HUES48 (cell line): ENCODE measurements at regions not wholly inside any gene's neighbourhood (a gene's known extent, or its start where the extent isn't known, plus 50 kb on each side); places are given as distances from the start of the nearest gene placed in this dataset.

Experiments
- H3K27ac ChIP-seq: one replicate; pipeline ENCODE4 v1.7.0; 2013; ENCODE audit warnings: low read depth, low read length, inconsistent platforms
- H3K27me3 ChIP-seq: 2 replicates; pipeline ENCODE4 v1.6.1; 2013; ENCODE audit warnings: mild to moderate bottlenecking, low read length; ENCODE audit not compliant: control insufficient read depth, insufficient read depth
- H3K36me3 ChIP-seq: 2 replicates; pipeline ENCODE4 v1.6.1; 2013; ENCODE audit warnings: low read length; ENCODE audit not compliant: control insufficient read depth, insufficient read depth
- H3K4me1 ChIP-seq: 2 replicates; pipeline ENCODE4 v1.6.1; 2013; ENCODE audit warnings: mild to moderate bottlenecking, low read length; ENCODE audit not compliant: control insufficient read depth, insufficient read depth
- H3K4me3 ChIP-seq: 2 replicates; pipeline ENCODE4 v1.5.1; 2013; ENCODE audit warnings: mild to moderate bottlenecking, low read depth, low read length
- H3K9ac ChIP-seq: 2 replicates; pipeline ENCODE4 v1.6.1; 2013; ENCODE audit warnings: mild to moderate bottlenecking, low read depth, low read length, moderate library complexity
- H3K9me3 ChIP-seq: 2 replicates; pipeline ENCODE4 v1.6.1; 2013; ENCODE audit warnings: low read length; ENCODE audit not compliant: control insufficient read depth, insufficient read depth

DNA sequence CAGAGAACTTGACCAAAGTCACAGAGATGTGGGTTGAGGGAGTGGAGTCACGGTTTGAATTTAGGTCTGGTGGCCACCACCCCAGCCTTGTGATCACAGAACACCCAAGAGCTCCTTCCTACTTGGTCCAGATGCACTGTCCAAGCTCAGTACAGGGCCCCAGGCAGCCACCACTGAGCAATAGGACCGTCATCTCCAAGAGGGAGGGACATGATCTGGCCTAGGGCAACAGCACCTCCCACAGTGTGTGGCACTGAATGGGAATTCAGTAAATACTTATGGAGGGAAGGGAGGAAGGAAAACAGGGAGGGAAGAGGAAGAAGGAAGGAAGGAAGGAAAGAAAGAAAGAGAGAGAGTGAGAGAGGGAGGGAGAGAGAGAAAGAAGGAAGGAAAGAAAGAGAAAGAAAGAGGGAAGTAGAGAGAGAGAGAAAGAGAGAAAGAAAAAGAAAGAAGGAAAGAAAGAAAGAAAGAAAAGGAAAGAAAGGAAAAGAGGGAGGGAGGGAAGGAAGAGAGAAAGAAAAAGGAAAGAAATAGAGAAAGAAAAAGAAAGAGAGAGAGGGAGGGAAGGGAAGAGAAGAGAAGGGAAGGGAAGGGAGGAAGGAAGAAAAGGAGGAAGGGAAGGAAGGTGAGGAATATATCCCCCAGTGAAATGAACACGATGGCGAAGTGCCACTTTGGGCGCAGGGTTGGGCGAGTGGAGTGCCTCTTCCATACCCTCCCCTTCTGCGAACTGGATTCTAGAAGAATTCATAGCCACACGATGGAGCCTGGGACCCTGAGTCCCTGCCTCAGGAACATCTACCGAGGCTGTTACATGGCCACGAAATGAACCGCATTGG, 243.7 kb downstream of the TFAP2C start:
- no peak overlapping the region for H3K27ac ChIP-seq
- peaks cover 14% of the 10 kb centered on the region; the same call in 1 of the 2 replicates for H3K4me1 ChIP-seq
- H3K4me3 ChIP-seq: no peak overlapping the region
- no peaks in the 10 kb centered on the region for H3K27me3 ChIP-seq
- no peaks in the 10 kb centered on the region for H3K9me3 ChIP-seq
- H3K36me3 ChIP-seq: no peaks in the 10 kb centered on the region
- H3K9ac ChIP-seq: no peak overlapping the region

- H3K27me3 ChIP-seq: no peaks in the 10 kb centered on the region
- H3K4me1 ChIP-seq: peaks cover 14% of the 10 kb centered on the region; the same call in 1 of the 2 replicates
- no peak overlapping the region for H3K4me3 ChIP-seq
- no peak overlapping the region for H3K27ac ChIP-seq
- no peaks in the 10 kb centered on the region for H3K36me3 ChIP-seq
- H3K9me3 ChIP-seq: no peaks in the 10 kb centered on the region
- no peak overlapping the region for H3K9ac ChIP-seq
Observed at GRCh38 chr20:56873836-56874235, 244.7 kb downstream of the TFAP2C start.

DNA sequence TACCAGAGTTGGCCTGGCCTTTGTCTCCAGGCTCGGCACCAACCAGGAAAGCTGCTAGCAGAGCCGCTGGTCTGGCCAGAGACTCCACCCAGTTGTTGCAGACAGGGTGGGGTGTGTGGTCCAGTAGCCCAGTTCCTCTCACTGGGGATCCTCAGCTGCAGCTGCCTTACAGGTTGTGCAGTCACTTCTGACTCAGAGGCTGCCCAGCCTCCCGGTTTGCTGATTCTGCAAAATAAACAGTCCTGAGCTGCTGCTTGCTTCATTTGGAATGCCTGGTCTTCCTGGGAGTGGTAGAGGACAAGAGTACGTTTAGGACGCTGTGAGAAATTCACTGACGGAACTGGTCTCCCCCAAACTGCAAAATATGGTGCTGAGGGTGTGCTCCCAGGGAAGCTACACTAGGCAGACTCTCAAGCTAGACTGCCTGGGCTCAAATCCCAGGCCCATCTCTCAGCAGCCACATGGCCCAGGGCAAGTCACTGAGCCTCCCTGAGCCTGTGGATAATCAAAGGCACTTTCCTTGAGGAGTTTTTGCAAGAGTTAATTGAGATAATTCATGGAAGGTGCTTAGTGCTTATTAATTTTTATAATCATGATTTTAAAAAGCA, 246.1 kb downstream of the TFAP2C start:
- Histone ChIP-seq H3K36me3 (no peaks in the 10 kb centered on the region), H3K9ac (no peak overlapping the region), H3K27ac (peak overlapping the region; percentile 48), H3K4me3 (no peak overlapping the region), H3K27me3 (no peaks in the 10 kb centered on the region), H3K4me1 (peaks cover 14% of the 10 kb centered on the region; the same call in 1 of the 2 replicates), H3K9me3 (no peaks in the 10 kb centered on the region)

- Histone ChIP-seq H3K27ac (no peak overlapping the region), H3K9ac (no peak overlapping the region), H3K9me3 (no peaks in the 10 kb centered on the region), H3K36me3 (no peaks in the 10 kb centered on the region), H3K4me1 (peaks cover 14% of the 10 kb centered on the region; the same call in 1 of the 2 replicates), H3K27me3 (no peaks in the 10 kb centered on the region), H3K4me3 (no peak overlapping the region)
Observed at GRCh38 chr20:56875803-56876202, 246.7 kb downstream of the TFAP2C start.

DNA sequence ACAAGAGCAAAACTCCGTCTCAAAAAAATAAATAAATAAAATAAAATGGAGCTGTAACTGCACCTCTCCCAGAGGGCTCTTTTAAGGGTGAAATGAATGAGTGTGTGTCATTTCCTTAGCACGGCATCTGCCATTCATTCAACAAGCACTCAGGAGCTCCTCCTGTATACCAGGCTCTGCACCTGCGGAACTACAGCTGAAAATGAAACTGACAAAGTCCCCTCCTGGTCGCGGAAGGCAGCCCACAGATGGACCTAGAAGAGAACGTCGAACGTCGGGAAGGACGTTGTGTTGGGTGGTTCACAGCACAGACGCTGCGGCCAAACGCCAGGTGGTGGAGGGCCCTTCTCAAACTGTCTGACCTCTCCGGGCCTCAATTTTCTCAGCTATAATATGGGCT, 256.4 kb downstream of the TFAP2C start:
- Histone ChIP-seq H3K36me3 (no peaks in the 10 kb centered on the region), H3K4me1 (no peaks in the 10 kb centered on the region), H3K27ac (no peak overlapping the region), H3K9me3 (no peaks in the 10 kb centered on the region), H3K9ac (no peak overlapping the region), H3K27me3 (no peaks in the 10 kb centered on the region), H3K4me3 (no peak overlapping the region)

DNA sequence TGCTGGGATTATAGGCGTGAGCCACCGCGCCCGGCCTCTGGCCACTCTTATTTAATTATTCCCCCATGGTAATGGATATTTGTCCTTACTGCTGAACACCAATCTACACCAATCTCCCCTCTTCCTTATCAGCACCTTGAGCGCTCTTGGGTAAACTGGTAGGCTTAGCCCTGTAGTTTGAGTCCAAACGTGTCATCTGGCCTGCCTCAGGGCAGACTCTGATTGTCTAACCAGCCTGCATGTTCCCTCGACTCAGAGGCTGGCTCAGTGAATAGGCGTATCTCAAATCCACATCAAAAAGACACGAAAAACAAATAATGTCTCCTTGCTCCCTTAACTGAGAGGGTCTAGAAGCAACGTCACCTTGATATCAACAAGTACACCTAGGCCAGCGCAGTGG, 260.9 kb downstream of the TFAP2C start:
- H3K4me3 ChIP-seq: no peak overlapping the region
- no peaks in the 10 kb centered on the region for H3K9me3 ChIP-seq
- H3K27me3 ChIP-seq: no peaks in the 10 kb centered on the region
- H3K36me3 ChIP-seq: no peaks in the 10 kb centered on the region
- no peak overlapping the region for H3K9ac ChIP-seq
- no peak overlapping the region for H3K27ac ChIP-seq
- 0 out of 2 replicates have a peak, but pooled peaks cover 5% of the 10 kb centered on the region for H3K4me1 ChIP-seq

DNA sequence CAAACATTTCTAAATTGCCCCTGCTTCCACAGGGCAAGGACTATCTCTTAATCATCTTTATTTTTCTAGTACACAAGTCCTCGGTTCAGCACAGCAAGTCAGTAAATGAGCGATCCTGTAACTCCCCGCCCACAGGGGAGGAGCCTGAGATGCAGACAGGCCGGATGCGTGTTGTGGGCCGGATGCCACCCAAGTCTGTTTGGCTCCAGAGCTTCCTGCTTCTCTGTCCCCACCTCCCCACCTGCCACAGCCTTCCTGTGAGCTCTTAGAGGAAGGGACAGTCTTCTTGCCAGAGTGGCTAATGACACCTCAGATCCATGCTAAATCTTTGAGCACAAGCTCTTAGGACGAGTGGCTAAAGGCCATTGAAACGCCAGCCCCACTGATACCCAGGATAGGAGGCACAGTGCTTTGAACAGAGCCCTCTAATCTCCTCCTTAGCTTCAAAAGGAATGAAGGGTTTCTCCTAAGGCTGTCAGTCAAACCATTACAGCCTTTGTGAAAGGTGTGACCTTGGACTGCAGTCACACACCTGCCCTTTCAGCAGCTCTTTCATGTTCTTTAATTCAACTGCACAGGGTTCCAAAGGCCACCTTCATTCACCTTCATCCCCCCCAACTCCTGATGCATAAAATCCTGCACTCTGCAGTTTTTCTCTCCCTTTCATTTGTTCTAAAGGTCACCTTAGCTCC, 264.3 kb downstream of the TFAP2C start:
- H3K27me3 ChIP-seq: no peaks in the 10 kb centered on the region
- H3K36me3 ChIP-seq: no peaks in the 10 kb centered on the region
- no peak overlapping the region for H3K9ac ChIP-seq
- H3K4me1 ChIP-seq: peaks cover 8% of the 10 kb centered on the region
- no peak overlapping the region for H3K4me3 ChIP-seq
- no peaks in the 10 kb centered on the region for H3K9me3 ChIP-seq
- H3K27ac ChIP-seq: no peak overlapping the region

GRCh38 chr20:56896447-56896846, 267.3 kb downstream of the TFAP2C start:
- Histone ChIP-seq H3K4me3 (no peak overlapping the region), H3K27me3 (no peaks in the 10 kb centered on the region), H3K4me1 (peaks cover 8% of the 10 kb centered on the region), H3K9me3 (no peaks in the 10 kb centered on the region), H3K9ac (no peak overlapping the region), H3K36me3 (no peaks in the 10 kb centered on the region), H3K27ac (no peak overlapping the region)

DNA sequence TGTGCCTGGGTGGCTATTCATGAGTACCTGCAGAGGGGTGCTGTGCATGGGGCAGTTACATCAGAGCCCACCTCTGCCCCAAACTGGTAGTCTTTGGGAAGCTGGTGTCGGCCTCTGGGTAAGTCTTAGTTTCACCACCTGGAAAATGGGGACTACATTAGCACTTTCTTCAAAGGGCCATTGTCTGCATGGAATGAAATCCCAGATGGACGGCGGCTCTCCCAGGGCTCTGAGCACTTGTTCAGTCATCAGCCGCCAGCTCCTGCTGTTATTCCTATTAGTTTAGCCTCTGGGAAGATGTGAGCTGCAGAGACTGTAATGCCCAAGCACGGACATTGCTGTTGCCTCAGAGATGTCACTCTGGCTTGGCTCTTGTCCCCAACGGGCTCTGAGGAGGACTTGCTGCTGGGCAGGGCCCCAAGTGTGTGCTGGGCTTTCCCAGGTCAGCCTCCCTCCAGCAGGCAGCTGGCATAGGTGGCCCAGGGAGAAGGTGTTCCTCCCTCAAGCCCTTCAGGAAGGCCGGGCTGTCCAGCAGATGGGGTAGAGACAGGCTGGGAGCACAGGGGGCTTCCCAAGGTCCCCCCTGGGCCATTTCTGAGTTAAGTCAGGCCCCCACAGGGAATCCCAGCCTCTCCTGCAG, 268.3 kb downstream of the TFAP2C start:
- Histone ChIP-seq H3K27ac (peak overlapping the region; percentile 61), H3K9ac (no peak overlapping the region), H3K9me3 (no peaks in the 10 kb centered on the region), H3K4me3 (no peak overlapping the region), H3K36me3 (no peaks in the 10 kb centered on the region), H3K27me3 (no peaks in the 10 kb centered on the region), H3K4me1 (peaks cover 5% of the 10 kb centered on the region)

GRCh38 chr20:56897958-56898349, 268.8 kb downstream of the TFAP2C start:
- no peaks in the 10 kb centered on the region for H3K27me3 ChIP-seq
- H3K4me3 ChIP-seq: no peak overlapping the region
- no peaks in the 10 kb centered on the region for H3K36me3 ChIP-seq
- no peaks in the 10 kb centered on the region for H3K9me3 ChIP-seq
- H3K4me1 ChIP-seq: peaks cover 3% of the 10 kb centered on the region
- H3K9ac ChIP-seq: no peak overlapping the region
- H3K27ac ChIP-seq: peak overlapping the region; percentile 61
